NB4 (cell line): ENCODE measurements at regions not wholly inside any gene's neighbourhood (a gene's known extent, or its start where the extent isn't known, plus 50 kb on each side); places are given as distances from the start of the nearest gene placed in this dataset.

ENCODE experiments used
- DNase-seq: peaks from one replicate; pipeline ENCODE4 v3.0.0; 2010; ENCODE audit warnings: low read depth
- H3K4me3 ChIP-seq: one replicate; pipeline ENCODE4 v1.5.1; 2011; ENCODE audit warnings: mild to moderate bottlenecking, low read depth, low read length, moderate library complexity
- CTCF ChIP-seq: IDR thresholded peaks from one replicate; pipeline ENCODE4 v1.5.1; 2012; ENCODE audit warnings: low read depth, low read length
- MAX ChIP-seq: IDR thresholded peaks from 2 replicates; pipeline ENCODE4 v1.6.1; 2011; ENCODE audit warnings: low read depth, low read length
- MYC ChIP-seq: IDR thresholded peaks from 2 replicates; pipeline ENCODE4 v1.6.1; 2011; ENCODE audit warnings: low read depth, low read length
- POLR2A ChIP-seq: IDR thresholded peaks from 2 replicates; pipeline ENCODE4 v1.6.1; 2011; ENCODE audit warnings: mild to moderate bottlenecking; ENCODE audit not compliant: insufficient read length; ENCODE audit errors: extremely low read depth

- no peak for DNase-seq
- TF ChIP-seq CTCF (no peak), MYC (no peak), MAX (no peak), POLR2A (no peak)
- no peak overlapping the region for H3K4me3 ChIP-seq
Measured at GRCh38 chr11:28584992-28585391, 476.8 kb downstream of the METTL15 start.

GRCh38 chr11:28582506-28582905, 474.3 kb downstream of the METTL15 start:
- no peak for DNase-seq

GRCh38 chr11:28581286-28582242, 473.4 kb downstream of the METTL15 start:
- no peak overlapping the region for H3K4me3 ChIP-seq
- TF ChIP-seq POLR2A (no peak), CTCF (no peak), MAX (no peak), MYC (no peak)
- DNase-seq = no peak

More at GRCh38 chr11:28582506-28582905, 474.3 kb downstream of the METTL15 start:
- TF ChIP-seq CTCF = no peak
- H3K4me3 ChIP-seq = no peak overlapping the region

GRCh38 chr11:28571371-28571770, 463.2 kb downstream of the METTL15 start:
- DNase-seq = no peak
- TF ChIP-seq CTCF = no peak
- no peak overlapping the region for H3K4me3 ChIP-seq

- TF ChIP-seq MYC (no peak), MAX (no peak), CTCF (no peak), POLR2A (no peak)
- no peak for DNase-seq
- H3K4me3 ChIP-seq = no peak overlapping the region
Measured at GRCh38 chr11:28569106-28569505, 460.9 kb downstream of the METTL15 start.

- TF ChIP-seq MYC = no peak
- DNase-seq = no peak
Measured at GRCh38 chr11:28566339-28567089, 458.3 kb downstream of the METTL15 start.

More at GRCh38 chr11:28566339-28567089, 458.3 kb downstream of the METTL15 start:
- no peak overlapping the region for H3K4me3 ChIP-seq
